ENCODE measurements at regions not wholly inside any gene's neighbourhood (a gene's known extent, or its start where the extent isn't known, plus 50 kb on each side); places are given as distances from the start of the nearest gene placed in this dataset.
"Not testable (repeated sequence)": the region's sequence is repeated elsewhere in the genome, so short reads cannot be mapped to it uniquely, and the experiment has no call there.

- peak in 2 of 3 donors; percentile 64 to 70 for DNase-seq
- H3K27ac ChIP-seq = peak overlapping the region in 2 of 4 donors; percentile 70 to 74
- TF ChIP-seq POLR2A (IDR thresholded peaks at IDR 0.05) = peak in 1 of 2 donors; percentile 45
- not testable (repeated sequence) for H3K36me3 ChIP-seq, H3K4me1 ChIP-seq, H3K4me3 ChIP-seq, H3K27me3 ChIP-seq, H3K9me3 ChIP-seq
Measured at GRCh38 chr16:29262725-29263124, 143.8 kb downstream of the NPIPB11 start.

GRCh38 chr16:29261427-29262248, 144.9 kb downstream of the NPIPB11 start:
- not testable (repeated sequence) for H3K4me1 ChIP-seq, H3K9me3 ChIP-seq, H3K27me3 ChIP-seq, H3K36me3 ChIP-seq, DNase-seq
- peak overlapping the region in 2 of 4 donors; percentile 70 to 74 for H3K27ac ChIP-seq
- peak overlapping the region in 1 of 4 donors; percentile 21 for H3K4me3 ChIP-seq

GRCh38 chr16:29260683-29261426, 145.7 kb downstream of the NPIPB11 start:
- H3K27me3 ChIP-seq, H3K4me3 ChIP-seq, H3K4me1 ChIP-seq, H3K36me3 ChIP-seq, H3K9me3 ChIP-seq, DNase-seq, H3K27ac ChIP-seq: not testable (repeated sequence)

GRCh38 chr16:29259635-29260457, 146.7 kb downstream of the NPIPB11 start:
- DNase-seq, H3K27me3 ChIP-seq, H3K4me3 ChIP-seq, H3K27ac ChIP-seq, H3K36me3 ChIP-seq, H3K9me3 ChIP-seq, H3K4me1 ChIP-seq: not testable (repeated sequence)

GRCh38 chr16:29258946-29259634, 147.4 kb downstream of the NPIPB11 start:
- H3K9me3 ChIP-seq, H3K27ac ChIP-seq, H3K36me3 ChIP-seq, DNase-seq, H3K27me3 ChIP-seq, H3K4me1 ChIP-seq, H3K4me3 ChIP-seq: not testable (repeated sequence)

- H3K27me3 ChIP-seq, H3K9me3 ChIP-seq, DNase-seq, H3K27ac ChIP-seq, H3K4me3 ChIP-seq, H3K36me3 ChIP-seq, H3K4me1 ChIP-seq: not testable (repeated sequence)
- TF ChIP-seq CTCF (IDR thresholded peaks at IDR 0.05) = peak in 3 of 6 experiments; percentile 4 to 28 (median 20)
Measured at GRCh38 chr16:29257419-29258336, 148.8 kb downstream of the NPIPB11 start.

GRCh38 chr16:29256501-29256981, 150.0 kb downstream of the NPIPB11 start:
- TF ChIP-seq CTCF (IDR thresholded peaks at IDR 0.05) (no peak), POLR2A (IDR thresholded peaks at IDR 0.05) (no peak)
- no peaks in the 10 kb centered on the region for H3K4me1 ChIP-seq
- DNase-seq = no peak
- no peaks in the 10 kb centered on the region for H3K36me3 ChIP-seq
- no peak overlapping the region for H3K27ac ChIP-seq
- H3K4me3 ChIP-seq = no peak overlapping the region
- H3K9me3 ChIP-seq = no peaks in the 10 kb centered on the region
- no peaks in the 10 kb centered on the region for H3K27me3 ChIP-seq

- DNase-seq, H3K36me3 ChIP-seq, H3K27me3 ChIP-seq, H3K27ac ChIP-seq, H3K9me3 ChIP-seq, H3K4me3 ChIP-seq, H3K4me1 ChIP-seq: not testable (repeated sequence)
Measured at GRCh38 chr16:29255957-29256356, 150.6 kb downstream of the NPIPB11 start.

- H3K9me3 ChIP-seq, DNase-seq, H3K27ac ChIP-seq, H3K36me3 ChIP-seq, H3K27me3 ChIP-seq, H3K4me1 ChIP-seq, H3K4me3 ChIP-seq: not testable (repeated sequence)
Measured at GRCh38 chr16:29255496-29255796, 151.1 kb downstream of the NPIPB11 start.
